Stomach (tissue), 4 donors: ENCODE measurements at regions not wholly inside any gene's neighbourhood (a gene's known extent, or its start where the extent isn't known, plus 50 kb on each side); places are given as distances from the start of the nearest gene placed in this dataset.

ENCODE experiments used
- EP300 ChIP-seq: sonication (generic); formaldehyde crosslinking; IDR thresholded peaks from one replicate; pipeline ENCODE4 v1.6.1; 2017; ENCODE audit warnings: antibody characterized with exemption
- POLR2A ChIP-seq, 4 donors: fragments of 450-650 bp; IDR thresholded peaks; one replicate each; pipeline ENCODE4 v1.6.1; 2016; ENCODE audit warnings: antibody characterized with exemption in 4 of 4, control low read depth in 2 of 4, mild to moderate bottlenecking in 1 of 4, moderate library complexity in 1 of 4
- POLR2AphosphoS5 ChIP-seq, 3 donors: sonication (generic); formaldehyde crosslinking; IDR thresholded peaks; one replicate each; pipeline ENCODE4 v1.6.1; 2016; ENCODE audit warnings: antibody characterized with exemption in 3 of 3
- TF ChIP-seq, protein P1 (sequence below), 7 experiments: fragments of 450-650 bp in 4 of 7; fragments of 200-600 bp in 3 of 7; sonication (generic) in 3 of 7; IDR thresholded peaks; one replicate each; pipeline ENCODE4 v1.5.1; 2016 to 2019; ENCODE audit warnings: antibody characterized with exemption in 7 of 7, control low read depth in 2 of 7, mild to moderate bottlenecking in 1 of 7

- TF ChIP-seq, protein P1, sequence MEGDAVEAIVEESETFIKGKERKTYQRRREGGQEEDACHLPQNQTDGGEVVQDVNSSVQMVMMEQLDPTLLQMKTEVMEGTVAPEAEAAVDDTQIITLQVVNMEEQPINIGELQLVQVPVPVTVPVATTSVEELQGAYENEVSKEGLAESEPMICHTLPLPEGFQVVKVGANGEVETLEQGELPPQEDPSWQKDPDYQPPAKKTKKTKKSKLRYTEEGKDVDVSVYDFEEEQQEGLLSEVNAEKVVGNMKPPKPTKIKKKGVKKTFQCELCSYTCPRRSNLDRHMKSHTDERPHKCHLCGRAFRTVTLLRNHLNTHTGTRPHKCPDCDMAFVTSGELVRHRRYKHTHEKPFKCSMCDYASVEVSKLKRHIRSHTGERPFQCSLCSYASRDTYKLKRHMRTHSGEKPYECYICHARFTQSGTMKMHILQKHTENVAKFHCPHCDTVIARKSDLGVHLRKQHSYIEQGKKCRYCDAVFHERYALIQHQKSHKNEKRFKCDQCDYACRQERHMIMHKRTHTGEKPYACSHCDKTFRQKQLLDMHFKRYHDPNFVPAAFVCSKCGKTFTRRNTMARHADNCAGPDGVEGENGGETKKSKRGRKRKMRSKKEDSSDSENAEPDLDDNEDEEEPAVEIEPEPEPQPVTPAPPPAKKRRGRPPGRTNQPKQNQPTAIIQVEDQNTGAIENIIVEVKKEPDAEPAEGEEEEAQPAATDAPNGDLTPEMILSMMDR (IDR thresholded peaks at IDR 0.05) = no peak
- TF ChIP-seq POLR2A (IDR thresholded peaks at IDR 0.05) (no peak), POLR2AphosphoS5 (IDR thresholded peaks at IDR 0.05) (no peak), EP300 (no peak)
Observed at GRCh38 chr15:81492331-81492968, 118.4 kb upstream of the TMC3 start.
